A673 (cell line): ENCODE measurements at regions not wholly inside any gene's neighbourhood (a gene's known extent, or its start where the extent isn't known, plus 50 kb on each side); places are given as distances from the start of the nearest gene placed in this dataset.
"Not testable (repeated sequence)": the region's sequence is repeated elsewhere in the genome, so short reads cannot be mapped to it uniquely, and the experiment has no call there.

Experiments used
- BruUV-seq: library from RNA; stranded (reverse); fragments of 400-500 nt; replicated peaks from 2 replicates; lab custom pipeline; 2021; lab: Mats Ljungman, UMichigan
- CTCF ChIA-PET: fragments of 300-600 bp; sonication (Branson Sonifier 250); formaldehyde crosslinking; loops from one replicate; lab custom pipeline; 2022; ENCODE audit warnings: antibody characterized with exemption; lab: Charles Lee
- POLR2A ChIA-PET: fragments of 300-600 bp; sonication (Branson Sonifier 250); formaldehyde crosslinking; loops from one replicate; lab custom pipeline; 2022; ENCODE audit warnings: antibody characterized with exemption; ENCODE audit not compliant: low non-redundant PET; lab: Charles Lee
- DNase-seq: peaks from one replicate; pipeline ENCODE4 v3.0.0-alpha.2; 2015; ENCODE audit warnings: low spot score
- H3K27ac ChIP-seq: fragments of 200-600 bp; sonication (generic); 2 replicates; pipeline ENCODE4 v1.5.1; 2016; ENCODE audit warnings: mixed run types, low read depth, mild to moderate bottlenecking, mixed read lengths, antibody characterized with exemption, low read length; ENCODE audit not compliant: poor library complexity, severe bottlenecking
- H3K27me3 ChIP-seq: fragments of 200-600 bp; sonication (generic); replicated peaks from 2 replicates; pipeline ENCODE4 v1.6.1; 2017; ENCODE audit warnings: mixed run types, low read depth, mild to moderate bottlenecking, mixed read lengths, antibody characterized with exemption, low read length; ENCODE audit not compliant: insufficient read depth, poor library complexity
- H3K36me3 ChIP-seq: fragments of 200-600 bp; sonication (generic); 2 replicates; pipeline ENCODE4 v1.6.1; 2016; ENCODE audit warnings: mixed run types, mild to moderate bottlenecking, mixed read lengths, antibody characterized with exemption, low read length; ENCODE audit not compliant: insufficient read depth, poor library complexity, severe bottlenecking
- H3K4me1 ChIP-seq: fragments of 200-600 bp; sonication (generic); 2 replicates; pipeline ENCODE4 v1.6.1; 2017; ENCODE audit warnings: mixed run types, mild to moderate bottlenecking, mixed read lengths, antibody characterized with exemption, low read length; ENCODE audit not compliant: insufficient read depth, poor library complexity, severe bottlenecking
- H3K4me3 ChIP-seq: fragments of 200-600 bp; sonication (generic); 2 replicates; pipeline ENCODE4 v1.5.1; 2016; ENCODE audit warnings: low read depth, mixed run types, mild to moderate bottlenecking, mixed read lengths, low read length; ENCODE audit not compliant: poor library complexity, severe bottlenecking
- H3K9me3 ChIP-seq: fragments of 200-600 bp; sonication (generic); 2 replicates; pipeline ENCODE4 v1.6.1; 2016; ENCODE audit warnings: mixed run types, low read depth, mild to moderate bottlenecking, mixed read lengths, antibody characterized with exemption, low read length; ENCODE audit not compliant: poor library complexity, severe bottlenecking
- CTCF ChIP-seq: fragments of 300-800, 200-600 bp; sonication (generic); conservative IDR thresholded peaks from 2 replicates; pipeline ENCODE4 v1.5.1; 2017; ENCODE audit warnings: low read depth, mild to moderate bottlenecking, antibody characterized with exemption, low read length, moderate library complexity, mixed read lengths
- EZH2 ChIP-seq: fragments of 200-600 bp; sonication (generic); IDR thresholded peaks from 2 replicates; pipeline ENCODE4 v1.6.1; 2017; ENCODE audit warnings: borderline replicate concordance, low read depth, mild to moderate bottlenecking, mixed read lengths, antibody characterized with exemption, low read length; ENCODE audit not compliant: poor library complexity, severe bottlenecking
- intact Hi-C: fragments of 100-400 bp; cut with micrococcal nuclease; formaldehyde crosslinking; loops from one replicate; pipeline ENCODE4 v1.10.0; 2022; ENCODE audit not compliant: unreplicated experiment

- BruUV-seq = no TSS peak
- H3K27ac ChIP-seq = no peak overlapping the region
- H3K9me3 ChIP-seq = no peaks in the 10 kb centered on the region
- POLR2A ChIA-PET = no interaction called here
- no peak for TF ChIP-seq CTCF
- TF ChIP-seq EZH2 = no peak
- DNase-seq = no peak
- CTCF ChIA-PET = no interaction called here
- peaks cover 4% of the 10 kb centered on the region for H3K27me3 ChIP-seq
- H3K36me3 ChIP-seq = no peaks in the 10 kb centered on the region
- intact Hi-C loops = no loop called here
- no peaks in the 10 kb centered on the region for H3K4me1 ChIP-seq
- no peak overlapping the region for H3K4me3 ChIP-seq
These were observed 78.4 kb upstream of the SEZ6L start for GRCh38 chr22:26090821-26091220.

GRCh38 chr22:26094497-26094896, 74.8 kb upstream of the SEZ6L start:
- CTCF ChIA-PET, H3K4me3 ChIP-seq, H3K4me1 ChIP-seq, POLR2A ChIA-PET, H3K27me3 ChIP-seq, H3K27ac ChIP-seq, intact Hi-C loops, H3K9me3 ChIP-seq, BruUV-seq, DNase-seq, H3K36me3 ChIP-seq: not testable (repeated sequence)

- H3K27ac ChIP-seq = no peak overlapping the region
- intact Hi-C loops = no loop called here
- ChIA-PET POLR2A (no interaction called here), CTCF (no interaction called here)
- BruUV-seq = no TSS peak
- TF ChIP-seq EZH2 (no peak), CTCF (no peak)
- no peak overlapping the region for H3K4me3 ChIP-seq
- no peak for DNase-seq
- H3K4me1 ChIP-seq = no peaks in the 10 kb centered on the region
- H3K27me3 ChIP-seq = no peaks in the 10 kb centered on the region
- no peaks in the 10 kb centered on the region for H3K9me3 ChIP-seq
- H3K36me3 ChIP-seq = no peaks in the 10 kb centered on the region
These were observed 73.9 kb upstream of the SEZ6L start for GRCh38 chr22:26095256-26095956.

- Histone ChIP-seq H3K27me3 (no peaks in the 10 kb centered on the region), H3K27ac (no peak overlapping the region), H3K4me3 (no peak overlapping the region), H3K9me3 (no peaks in the 10 kb centered on the region), H3K36me3 (no peaks in the 10 kb centered on the region), H3K4me1 (no peaks in the 10 kb centered on the region)
- TF ChIP-seq CTCF (no peak), EZH2 (no peak)
- DNase-seq = no peak
- no TSS peak for BruUV-seq
- ChIA-PET CTCF (no interaction called here), POLR2A (no interaction called here)
- intact Hi-C loops = no loop called here
These were observed 71.9 kb upstream of the SEZ6L start for GRCh38 chr22:26097411-26097810.
